ENCODE measurements at regions not wholly inside any gene's neighbourhood (a gene's known extent, or its start where the extent isn't known, plus 50 kb on each side); places are given as distances from the start of the nearest gene placed in this dataset.

DNA sequence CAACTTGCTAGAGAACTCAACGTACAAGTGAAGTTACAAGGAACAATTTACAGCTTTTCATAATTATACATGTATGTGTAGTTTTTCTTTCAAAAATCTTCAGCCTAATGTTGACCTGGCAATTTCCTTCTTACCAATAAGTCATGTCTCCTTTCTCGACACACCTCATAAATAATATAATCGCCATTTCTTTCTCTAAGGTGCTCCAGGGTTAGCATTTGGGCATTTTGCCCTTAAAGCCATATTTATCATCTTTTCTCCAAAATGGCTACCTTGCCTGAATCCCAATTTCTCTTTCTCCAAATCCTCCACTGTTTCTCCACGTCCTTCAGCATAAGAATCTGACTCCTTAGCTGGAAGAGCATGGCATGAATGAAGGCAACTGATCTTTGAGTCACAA lies 50.3 kb upstream of the RAB27B start:
- Histone ChIP-seq H3K4me2 (ENCODE audit: insufficient read depth in 1 of 2, low read depth in 2 of 2, low read length in 2 of 2) (no peak overlapping the region), H2BK15ac (ENCODE audit: low read length) (no peak overlapping the region), H3K9ac (replicated peaks in 1 of 4; ENCODE audit: extremely low read depth in 1 of 4, low read depth in 3 of 4, low read length in 3 of 4) (no peak overlapping the region), H2AFZ (ENCODE audit: low read length) (no peak overlapping the region), H3K4ac (replicated peaks; ENCODE audit: insufficient read length, low read depth, low read length) (no peak overlapping the region), H3K23ac (ENCODE audit: insufficient read length) (no peak overlapping the region), H3K14ac (ENCODE audit: insufficient read length) (no peak overlapping the region), H4K8ac (ENCODE audit: extremely low read depth, insufficient read depth, low read length) (no peak overlapping the region), H3K9me3 (ENCODE audit: insufficient read depth in 2 of 2, low read depth in 1 of 2, low read length in 1 of 2) (no peaks in the 10 kb centered on the region), H2BK120ac (replicated peaks; ENCODE audit: low read depth, low read length) (no peak overlapping the region), H3K4me1 (replicated peaks in 1 of 4; ENCODE audit: control insufficient read depth in 3 of 4, insufficient read depth in 4 of 4, low read length in 3 of 4) (no peaks in the 10 kb centered on the region), H3K18ac (ENCODE audit: extremely low read depth, low read length) (no peak overlapping the region), H3K4me3 (ENCODE audit: extremely low read depth in 1 of 4, insufficient read depth in 2 of 4, low read depth in 3 of 4, low read length in 4 of 4) (no peak overlapping the region), H3K27me3 (replicated peaks in 1 of 4; ENCODE audit: control insufficient read depth in 3 of 4, extremely low read depth in 1 of 4, insufficient read depth in 3 of 4, low read length in 3 of 4) (no peaks in the 10 kb centered on the region), H2BK5ac (ENCODE audit: low read depth, low read length) (no peak overlapping the region), H2BK12ac (ENCODE audit: low read depth, low read length) (no peak overlapping the region), H4K5ac (ENCODE audit: insufficient read length, low read depth, low read length) (no peak overlapping the region), H3K79me2 (ENCODE audit: control insufficient read depth in 1 of 2, insufficient read depth in 2 of 2, low read length in 2 of 2) (no peaks in the 10 kb centered on the region), H3K36me3 (ENCODE audit: control insufficient read depth in 2 of 4, insufficient read depth in 4 of 4, low read length in 3 of 4) (no peaks in the 10 kb centered on the region), H3K27ac (ENCODE audit: low read depth, low read length) (no peak overlapping the region), H3K79me1 (ENCODE audit: low read depth, low read length) (no peaks in the 10 kb centered on the region), H3K23me2 (ENCODE audit: low read depth, low read length) (no peaks in the 10 kb centered on the region), H4K91ac (replicated peaks; ENCODE audit: insufficient read length, low read length) (no peak overlapping the region), H4K20me1 (replicated peaks in 1 of 2; ENCODE audit: control insufficient read depth in 1 of 2, insufficient read depth in 2 of 2, low read length in 2 of 2) (no peaks in the 10 kb centered on the region), H3K56ac (replicated peaks; ENCODE audit: insufficient read length, low read depth, low read length) (no peak overlapping the region), H2BK20ac (ENCODE audit: low read length) (no peak overlapping the region), H2AK5ac (ENCODE audit: low read depth, low read length) (no peak overlapping the region)
- TF ChIP-seq RNF2 (IDR thresholded peaks at IDR 0.05; ENCODE audit: borderline replicate concordance, low read depth, low read length, missing control alignments, poor library complexity, severe bottlenecking), result no peak
- WGBS, 2 experiments (ENCODE audit: extremely low coverage in 1 of 2, insufficient coverage in 1 of 2, insufficient read length in 1 of 2, insufficient replicate concordance in 2 of 2, low coverage in 1 of 2, low lambda C conversion rate in 2 of 2, missing lambda C conversion rate in 1 of 2), result 90% methylated on average over 4 of the region's 4 CpGs; no CpG with 5 or more reads in 1 of the 2 experiments
- ChIA-PET POLR2A (ENCODE audit: partially characterized antibody) (no interaction called here), CTCF (ENCODE audit: partially characterized antibody) (no interaction called here)
- no peak for DNase-seq (ENCODE audit: low read depth in 1 of 2, low spot score in 2 of 2)
- no peak for FAIRE-seq

All from H1 (cell line).